DMS153 treated with DMSO at 0.1 percent for 48 hours (cell line): ENCODE measurements at regions not wholly inside any gene's neighbourhood (a gene's known extent, or its start where the extent isn't known, plus 50 kb on each side); places are given as distances from the start of the nearest gene placed in this dataset.
"Not testable (repeated sequence)": the region's sequence is repeated elsewhere in the genome, so short reads cannot be mapped to it uniquely, and the experiment has no call there.

Experiments
- DNase-seq: peaks from one replicate; lab custom pipeline; 2025; ENCODE audit not compliant: unreplicated experiment; lab: John Stamatoyannopoulos, UW

- no peak for DNase-seq
These were observed 384.7 kb upstream of the FZD8 start for GRCh38 chr10:36026656-36027390.

GRCh38 chr10:36026081-36026480 lies 384.0 kb upstream of the FZD8 start:
- DNase-seq = no peak

- DNase-seq = no peak
These were observed 381.8 kb upstream of the FZD8 start for GRCh38 chr10:36023939-36024338.

- no peak for DNase-seq
These were observed 379.0 kb upstream of the FZD8 start for GRCh38 chr10:36021096-36021495.

- no peak for DNase-seq
These were observed 377.7 kb upstream of the FZD8 start for GRCh38 chr10:36019749-36020148.

- no peak for DNase-seq
These were observed 376.9 kb upstream of the FZD8 start for GRCh38 chr10:36018996-36019395.

DNA sequence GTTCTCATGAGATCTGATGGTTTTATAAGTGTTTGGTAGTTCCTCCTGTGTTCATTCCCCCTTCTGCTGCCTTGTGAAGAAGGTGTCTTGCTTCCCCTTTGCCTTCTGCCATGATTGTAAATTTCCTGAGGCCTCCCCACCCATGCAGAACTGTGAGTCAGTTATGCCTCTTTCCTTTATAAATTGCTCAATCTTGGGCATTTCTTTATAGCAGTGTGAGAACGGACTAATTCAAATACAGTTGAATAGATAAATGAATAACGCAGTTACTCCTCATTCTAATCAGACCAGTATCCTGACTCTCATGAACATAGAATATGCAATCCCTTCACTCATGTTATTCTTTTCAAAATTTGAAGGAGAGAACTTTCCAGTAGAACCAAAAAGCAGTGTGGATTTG lies 375.0 kb upstream of the FZD8 start:
- no peak for DNase-seq

DNA sequence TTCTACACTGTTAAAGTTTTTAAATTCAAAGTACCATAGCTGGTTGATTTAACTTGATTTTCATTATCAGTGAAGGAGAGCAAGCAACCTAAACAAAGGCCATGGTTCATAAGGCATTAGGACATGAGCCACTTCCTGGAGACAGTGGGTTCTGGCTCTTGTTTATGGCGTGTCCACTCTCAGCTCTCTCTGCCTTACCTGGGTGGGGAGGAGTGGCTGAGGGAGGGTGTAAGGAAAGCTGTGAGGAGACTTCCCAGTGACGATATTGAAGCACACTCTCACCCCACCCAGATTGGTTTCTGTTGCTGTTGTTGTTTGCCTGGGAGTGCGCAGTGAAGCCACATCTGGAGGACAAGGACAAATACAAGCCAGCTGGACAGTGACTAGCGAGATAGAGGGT lies 365.3 kb upstream of the FZD8 start:
- no peak for DNase-seq

DNA sequence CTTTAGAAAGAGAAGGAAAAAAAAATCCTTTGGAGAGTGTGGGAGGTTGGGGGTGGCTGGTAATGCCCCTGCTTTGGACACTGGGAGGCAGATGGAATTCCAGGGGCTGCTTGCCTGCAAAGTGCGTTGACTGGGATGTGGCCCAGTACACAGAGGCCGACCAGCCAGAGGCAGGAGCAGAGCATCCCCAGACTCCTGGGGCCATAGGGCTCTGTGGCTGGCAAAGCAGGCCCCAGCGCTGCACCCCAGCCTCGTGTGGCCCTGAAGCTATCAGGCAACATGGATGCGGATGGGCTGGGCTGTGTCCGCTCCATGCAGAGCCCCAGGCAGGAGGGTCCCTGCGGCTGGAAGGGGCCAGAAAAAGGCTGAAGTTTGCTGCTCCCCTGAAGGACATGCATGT lies 361.6 kb upstream of the FZD8 start:
- no peak for DNase-seq

- DNase-seq = no peak
These were observed 361.0 kb upstream of the FZD8 start for GRCh38 chr10:36003031-36003600.

DNA sequence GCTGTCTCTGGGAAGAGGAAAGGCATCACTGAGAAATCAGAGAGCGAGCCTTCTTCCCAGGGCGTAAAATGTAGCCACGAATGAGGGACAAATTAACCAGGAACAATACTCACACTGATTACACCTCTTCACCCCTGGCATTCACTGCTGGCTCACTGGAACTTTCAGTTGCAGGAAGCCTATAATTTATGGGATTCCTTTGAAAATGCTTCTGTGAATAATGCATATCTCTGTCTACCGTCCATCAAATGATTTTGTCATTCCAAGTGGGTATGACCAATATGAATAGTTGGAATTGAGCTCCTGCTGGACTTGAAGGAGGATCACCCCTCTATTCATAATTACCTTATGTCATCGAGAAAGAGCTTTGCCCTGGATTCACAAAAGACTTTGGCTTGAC lies 360.3 kb upstream of the FZD8 start:
- DNase-seq = no peak

DNA sequence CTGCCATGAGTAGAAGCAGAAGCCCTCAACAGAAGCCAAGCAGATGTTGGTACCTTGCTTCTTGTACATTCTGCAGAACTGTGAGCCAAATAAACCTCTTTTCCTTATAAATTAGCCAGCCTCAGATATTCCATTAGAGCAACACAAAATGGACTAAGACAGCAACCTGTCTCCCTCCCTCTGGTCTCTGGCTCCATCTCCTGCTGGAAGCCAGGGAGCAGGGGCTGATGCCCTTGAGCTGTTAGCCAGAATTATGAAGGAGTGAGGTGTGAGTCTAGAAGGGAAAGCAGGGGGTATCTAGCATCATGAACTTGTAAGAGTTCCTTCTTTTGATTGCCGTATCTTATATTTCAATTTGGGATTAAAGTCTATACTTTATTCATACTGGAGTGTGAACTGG lies 358.7 kb upstream of the FZD8 start:
- not testable (repeated sequence) for DNase-seq

DNA sequence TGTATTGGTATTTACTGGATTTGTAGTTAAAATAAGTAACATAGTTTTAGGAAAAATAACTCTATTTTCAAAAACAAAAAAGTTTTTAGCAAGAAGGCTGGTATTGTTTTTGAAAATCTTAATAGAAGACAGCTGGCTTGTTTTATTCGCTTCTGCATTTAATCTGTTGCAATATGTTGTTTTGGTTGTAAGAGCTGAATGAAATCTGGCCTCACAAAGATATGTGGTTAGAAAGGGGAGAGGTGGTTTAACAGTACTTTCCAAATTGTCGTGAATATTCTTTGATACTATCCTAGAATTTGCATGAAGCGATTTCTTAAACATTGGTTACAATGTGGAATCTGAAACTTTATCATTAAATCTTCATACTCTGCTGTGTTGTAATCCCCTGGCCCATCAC lies 355.9 kb upstream of the FZD8 start:
- no peak for DNase-seq

DNA sequence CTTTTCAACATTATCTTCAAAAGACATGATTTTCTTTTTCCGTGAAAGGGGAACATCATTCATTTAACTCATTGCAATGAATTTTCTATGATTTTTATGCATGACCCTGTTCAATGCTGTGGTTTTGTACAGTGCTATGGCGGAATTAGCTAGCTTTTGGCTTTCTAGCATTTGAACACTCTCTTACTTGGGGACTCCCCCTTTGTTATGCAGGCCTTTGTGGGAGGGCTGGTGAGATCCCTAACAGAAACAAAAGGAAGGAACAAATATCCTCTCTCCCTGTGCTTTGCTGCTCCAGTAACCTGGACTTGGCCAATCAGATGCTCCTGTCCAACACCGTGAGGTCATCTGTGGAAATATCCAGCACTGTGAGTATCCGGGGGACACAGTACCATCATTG lies 353.4 kb upstream of the FZD8 start:
- DNase-seq = no peak

GRCh38 chr10:35993591-35994515 lies 351.8 kb upstream of the FZD8 start:
- DNase-seq = no peak

- DNase-seq = no peak
These were observed 350.0 kb upstream of the FZD8 start for GRCh38 chr10:35992107-35992506.

DNA sequence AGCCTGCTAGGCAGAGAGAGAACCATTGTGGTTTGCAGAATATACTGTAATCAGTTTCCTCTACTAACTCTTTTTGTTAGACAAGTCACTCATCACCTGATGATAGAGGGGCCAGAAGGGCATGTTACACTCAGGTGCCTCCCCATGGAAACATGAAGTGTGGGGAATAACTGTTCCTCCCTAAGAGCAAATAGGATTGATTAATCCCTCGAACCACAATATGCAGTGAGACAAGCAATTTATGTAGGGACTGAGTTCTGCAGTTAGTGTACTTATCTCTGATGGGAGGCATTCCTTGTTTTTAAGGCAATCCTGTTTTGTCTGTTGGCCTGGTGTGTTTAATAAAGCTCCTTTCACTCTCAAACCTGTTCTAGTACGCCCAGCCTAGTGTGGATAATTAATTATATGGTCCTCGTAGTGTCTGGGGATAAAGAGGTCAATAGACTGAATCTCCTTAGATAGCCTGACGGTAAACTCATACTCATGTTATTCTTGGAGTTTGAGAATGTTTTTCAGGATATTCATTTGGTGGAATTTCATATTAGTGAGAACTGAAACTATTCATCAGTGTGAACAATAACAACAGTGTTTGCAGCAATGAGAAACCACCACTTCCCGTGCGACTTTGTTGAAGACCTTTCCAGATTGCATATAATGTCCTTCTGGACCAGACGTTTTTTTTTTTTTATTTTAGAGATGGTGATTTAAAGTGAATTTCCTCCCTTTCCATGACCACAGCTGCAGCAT lies 344.8 kb upstream of the FZD8 start:
- DNase-seq = no peak

- DNase-seq = no peak
These were observed 337.0 kb upstream of the FZD8 start for GRCh38 chr10:35979116-35979515.

- DNase-seq = not testable (repeated sequence)
These were observed 332.0 kb upstream of the FZD8 start for GRCh38 chr10:35973912-35974591.

- no peak for DNase-seq
These were observed 330.2 kb upstream of the FZD8 start for GRCh38 chr10:35972275-35972674.

GRCh38 chr10:35971397-35971796 lies 329.3 kb upstream of the FZD8 start:
- no peak for DNase-seq
